GM12872 (cell line): ENCODE measurements at regions not wholly inside any gene's neighbourhood (a gene's known extent, or its start where the extent isn't known, plus 50 kb on each side); places are given as distances from the start of the nearest gene placed in this dataset.

ENCODE experiments used
- CTCF ChIP-seq: IDR thresholded peaks from 3 replicates; pipeline ENCODE4 v1.5.1; 2011; ENCODE audit warnings: low read depth, mild to moderate bottlenecking, low read length, moderate library complexity; ENCODE audit not compliant: insufficient read depth

- no peak for TF ChIP-seq CTCF
Measured at GRCh38 chr3:89612027-89612426, 504.6 kb downstream of the EPHA3 start.

- TF ChIP-seq CTCF = no peak
Measured at GRCh38 chr3:89613241-89613640, 505.8 kb downstream of the EPHA3 start.

GRCh38 chr3:89617706-89618105 is 510.3 kb downstream of the EPHA3 start:
- TF ChIP-seq CTCF = no peak

GRCh38 chr3:89619263-89619662 is 511.8 kb downstream of the EPHA3 start:
- TF ChIP-seq CTCF = no peak

- TF ChIP-seq CTCF = no peak
Measured at GRCh38 chr3:89622063-89622700, 514.8 kb downstream of the EPHA3 start.

GRCh38 chr3:89624494-89624893 is 517.1 kb downstream of the EPHA3 start:
- no peak for TF ChIP-seq CTCF

GRCh38 chr3:89625945-89626344 is 518.5 kb downstream of the EPHA3 start:
- no peak for TF ChIP-seq CTCF
